ENCODE measurements at regions not wholly inside any gene's neighbourhood (a gene's known extent, or its start where the extent isn't known, plus 50 kb on each side); places are given as distances from the start of the nearest gene placed in this dataset.

GRCh38 chr17:72340836-72341235 lies 220.0 kb downstream of the SOX9 start:
- 83 to 88% methylated on average over 6 of the region's 6 CpGs for WGBS, 2 donors
- intact Hi-C loops (cut with DNase I), result no loop called here
- TF ChIP-seq CTCF (IDR thresholded peaks at IDR 0.05) (no peak), POLR2A (IDR thresholded peaks at IDR 0.05) (no peak)

GRCh38 chr17:72342061-72342460 lies 221.2 kb downstream of the SOX9 start:
- H3K36me3 ChIP-seq, result no peaks in the 10 kb centered on the region
- intact Hi-C loops (cut with DNase I), result no loop called here
- H3K4me3 ChIP-seq (replicated peaks in 1 of 3), result no peak overlapping the region
- no peaks in the 10 kb centered on the region for H3K9me3 ChIP-seq
- 68 to 70% methylated on average over 5 of the region's 5 CpGs for WGBS, 2 donors
- peaks cover 8 to 18% of the 10 kb centered on the region in 2 donors for H3K4me1 ChIP-seq
- H3K27ac ChIP-seq, result no peak overlapping the region
- no peaks in the 10 kb centered on the region for H3K27me3 ChIP-seq
- TF ChIP-seq POLR2A (IDR thresholded peaks at IDR 0.05), result no peak
- TF ChIP-seq CTCF (IDR thresholded peaks at IDR 0.05), result no peak
- DNase-seq, result no peak

More at GRCh38 chr17:72340836-72341235, 220.0 kb downstream of the SOX9 start:
- no peak overlapping the region for H3K27ac ChIP-seq
- H3K36me3 ChIP-seq, result no peaks in the 10 kb centered on the region
- peaks cover 11 to 27% of the 10 kb centered on the region in 2 donors for H3K4me1 ChIP-seq
- H3K4me3 ChIP-seq (replicated peaks in 1 of 3), result no peak overlapping the region
- DNase-seq, result no peak
- H3K27me3 ChIP-seq, result no peaks in the 10 kb centered on the region
- no peaks in the 10 kb centered on the region for H3K9me3 ChIP-seq

- TF ChIP-seq POLR2A (IDR thresholded peaks at IDR 0.05) (no peak), CTCF (IDR thresholded peaks at IDR 0.05) (no peak)
- no peaks in the 10 kb centered on the region for H3K36me3 ChIP-seq
- no peak overlapping the region for H3K4me3 ChIP-seq (replicated peaks in 1 of 3)
- H3K9me3 ChIP-seq, result no peaks in the 10 kb centered on the region
- H3K27me3 ChIP-seq, result no peaks in the 10 kb centered on the region
- peak; percentile 77 to 79 for DNase-seq
- intact Hi-C loops (cut with DNase I), result no loop called here
- H3K27ac ChIP-seq, result no peak overlapping the region
- 61 to 63% methylated on average over 24 to 28 of the region's 28 CpGs for WGBS, 2 donors
- peaks cover 8 to 18% of the 10 kb centered on the region in 2 donors for H3K4me1 ChIP-seq
Measured at GRCh38 chr17:72342627-72343527, 222.1 kb downstream of the SOX9 start.

GRCh38 chr17:72343911-72344310 lies 223.1 kb downstream of the SOX9 start:
- no peak for DNase-seq
- TF ChIP-seq POLR2A (IDR thresholded peaks at IDR 0.05), result no peak
- no peak for TF ChIP-seq CTCF (IDR thresholded peaks at IDR 0.05)
- H3K36me3 ChIP-seq, result no peaks in the 10 kb centered on the region
- intact Hi-C loops (cut with DNase I), result no loop called here
- peaks cover 8 to 13% of the 10 kb centered on the region in 2 donors for H3K4me1 ChIP-seq
- 74 to 85% methylated on average over 8 of the region's 8 CpGs for WGBS, 2 donors
- no peak overlapping the region for H3K27ac ChIP-seq
- no peaks in the 10 kb centered on the region for H3K27me3 ChIP-seq
- H3K9me3 ChIP-seq, result no peaks in the 10 kb centered on the region
- no peak overlapping the region for H3K4me3 ChIP-seq (replicated peaks in 1 of 3)

GRCh38 chr17:72344613-72345012 lies 223.8 kb downstream of the SOX9 start:
- Histone ChIP-seq H3K9me3 (no peaks in the 10 kb centered on the region), H3K27ac (no peak overlapping the region), H3K4me1 (peaks cover 8 to 10% of the 10 kb centered on the region in 2 donors), H3K4me3 (replicated peaks in 1 of 3) (no peak overlapping the region), H3K27me3 (no peaks in the 10 kb centered on the region), H3K36me3 (no peaks in the 10 kb centered on the region)
- 86% methylated on average over 5 of the region's 5 CpGs for WGBS, 2 donors
- no peak for DNase-seq
- intact Hi-C loops (cut with DNase I), result no loop called here
- no peak for TF ChIP-seq POLR2A (IDR thresholded peaks at IDR 0.05)
- TF ChIP-seq CTCF (IDR thresholded peaks at IDR 0.05), result no peak

All from thyroid gland (tissue), 4 donors.